ENCODE measurements at regions not wholly inside any gene's neighbourhood (a gene's known extent, or its start where the extent isn't known, plus 50 kb on each side); places are given as distances from the start of the nearest gene placed in this dataset.

- no peak for ATAC-seq
- H3K36me3 ChIP-seq (ENCODE audit: insufficient read depth) = no peaks in the 10 kb centered on the region
- H3K9me3 Mint-ChIP-seq = peaks cover 8% of the 10 kb centered on the region; the same call in 1 of the 3 replicates
- DNase-seq (ENCODE audit: low spot score) = no peak
- H3K27ac ChIP-seq (ENCODE audit: low read depth) = no peak overlapping the region
- H3F3A ChIP-seq (replicated peaks; ENCODE audit: low read depth) = no peaks in the 10 kb centered on the region
- H3K9me2 ChIP-seq (ENCODE audit: insufficient read depth) = no peaks in the 10 kb centered on the region
- no peaks in the 10 kb centered on the region for H3K79me2 ChIP-seq (replicated peaks; ENCODE audit: insufficient read depth)
- no peaks in the 10 kb centered on the region for H3K4me1 ChIP-seq (ENCODE audit: insufficient read depth)
- H4K20me1 ChIP-seq (replicated peaks; ENCODE audit: insufficient read depth) = no peaks in the 10 kb centered on the region
- H3K27me3 ChIP-seq (ENCODE audit: insufficient read depth) = no peaks in the 10 kb centered on the region
- no peak overlapping the region for H2AFZ ChIP-seq
- TF ChIP-seq STAT1 (IDR thresholded peaks at IDR 0.05; ENCODE audit: unreplicated experiment) (no peak), JUNB (IDR thresholded peaks at IDR 0.05; ENCODE audit: unreplicated experiment) (no peak), ZNF331 (CRISPR knock-in tag; IDR thresholded peaks at IDR 0.05; ENCODE audit: low read depth) (no peak), CTCF (conservative IDR thresholded peaks at IDR 0.05; ENCODE audit: low read depth in 2 of 2) (no peak), CREB1 (CRISPR knock-in tag; IDR thresholded peaks at IDR 0.05; ENCODE audit: low read depth) (no peak), ZNF114 (CRISPR knock-in tag; IDR thresholded peaks at IDR 0.05) (no peak), POLR2AphosphoS5 (IDR thresholded peaks at IDR 0.05; ENCODE audit: low read depth) (no peak), ETS1 (IDR thresholded peaks at IDR 0.05) (no peak), EZH2phosphoT487 (IDR thresholded peaks at IDR 0.05; ENCODE audit: unreplicated experiment) (no peak), REST (IDR thresholded peaks at IDR 0.05; ENCODE audit: unreplicated experiment) (no peak)
- no peak overlapping the region for H3K4me3 Mint-ChIP-seq
- peaks cover 4% of the 10 kb centered on the region; the same call in 1 of the 3 replicates for H3K36me3 Mint-ChIP-seq (ENCODE audit: low read depth)
- no peak overlapping the region for H3K27ac Mint-ChIP-seq
- H3K27me3 Mint-ChIP-seq (ENCODE audit: insufficient read depth, low read depth, poor library complexity) = peaks cover 5% of the 10 kb centered on the region
- H3K4me3 ChIP-seq = no peak overlapping the region
- peaks cover 20% of the 10 kb centered on the region for H3K4me1 Mint-ChIP-seq
- no peak overlapping the region for H3K4me2 ChIP-seq
Measured at GRCh38 chr17:72488555-72489271, 367.9 kb downstream of the SOX9 start.

Measured in GM23338 (cell line).